ENCODE measurements at regions not wholly inside any gene's neighbourhood (a gene's known extent, or its start where the extent isn't known, plus 50 kb on each side); places are given as distances from the start of the nearest gene placed in this dataset.

DNA sequence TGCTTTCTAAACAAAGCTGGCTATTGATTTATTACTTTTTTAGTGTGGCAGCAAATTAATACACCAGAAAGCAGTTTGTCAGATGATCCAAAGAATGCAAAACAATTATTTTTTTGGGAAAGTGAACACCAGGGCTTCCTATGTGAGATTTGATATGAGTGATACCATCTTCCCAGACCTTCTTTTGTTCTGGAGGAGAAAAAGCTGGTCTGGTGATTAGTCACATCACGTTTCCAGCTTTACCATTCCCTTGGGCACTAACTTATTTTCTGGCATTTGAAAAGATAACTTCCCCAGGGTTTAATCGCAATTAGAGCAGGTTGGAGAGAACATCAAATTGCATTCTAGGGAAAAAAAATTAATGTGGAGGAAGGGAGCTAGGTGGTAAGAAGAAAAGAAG, 182.9 kb upstream of the TANK start:
- Histone ChIP-seq H3K9me3 (no peaks in the 10 kb centered on the region), H3K27ac (no peak overlapping the region), H3K4me3 (no peak overlapping the region), H3K4me1 (no peaks in the 10 kb centered on the region), H3K27me3 (no peaks in the 10 kb centered on the region), H3K36me3 (no peaks in the 10 kb centered on the region)
- DNase-seq (ENCODE audit: low spot score in 2 of 2) = no peak
- TF ChIP-seq EP300 (IDR thresholded peaks at IDR 0.05) = no peak
- no peak for TF ChIP-seq POLR2A (IDR thresholded peaks at IDR 0.05)
- TF ChIP-seq, protein P1, sequence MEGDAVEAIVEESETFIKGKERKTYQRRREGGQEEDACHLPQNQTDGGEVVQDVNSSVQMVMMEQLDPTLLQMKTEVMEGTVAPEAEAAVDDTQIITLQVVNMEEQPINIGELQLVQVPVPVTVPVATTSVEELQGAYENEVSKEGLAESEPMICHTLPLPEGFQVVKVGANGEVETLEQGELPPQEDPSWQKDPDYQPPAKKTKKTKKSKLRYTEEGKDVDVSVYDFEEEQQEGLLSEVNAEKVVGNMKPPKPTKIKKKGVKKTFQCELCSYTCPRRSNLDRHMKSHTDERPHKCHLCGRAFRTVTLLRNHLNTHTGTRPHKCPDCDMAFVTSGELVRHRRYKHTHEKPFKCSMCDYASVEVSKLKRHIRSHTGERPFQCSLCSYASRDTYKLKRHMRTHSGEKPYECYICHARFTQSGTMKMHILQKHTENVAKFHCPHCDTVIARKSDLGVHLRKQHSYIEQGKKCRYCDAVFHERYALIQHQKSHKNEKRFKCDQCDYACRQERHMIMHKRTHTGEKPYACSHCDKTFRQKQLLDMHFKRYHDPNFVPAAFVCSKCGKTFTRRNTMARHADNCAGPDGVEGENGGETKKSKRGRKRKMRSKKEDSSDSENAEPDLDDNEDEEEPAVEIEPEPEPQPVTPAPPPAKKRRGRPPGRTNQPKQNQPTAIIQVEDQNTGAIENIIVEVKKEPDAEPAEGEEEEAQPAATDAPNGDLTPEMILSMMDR (IDR thresholded peaks at IDR 0.05) = no peak
- WGBS, 2 donors = 42 to 47% methylated on average over 2 of the region's 2 CpGs

DNA sequence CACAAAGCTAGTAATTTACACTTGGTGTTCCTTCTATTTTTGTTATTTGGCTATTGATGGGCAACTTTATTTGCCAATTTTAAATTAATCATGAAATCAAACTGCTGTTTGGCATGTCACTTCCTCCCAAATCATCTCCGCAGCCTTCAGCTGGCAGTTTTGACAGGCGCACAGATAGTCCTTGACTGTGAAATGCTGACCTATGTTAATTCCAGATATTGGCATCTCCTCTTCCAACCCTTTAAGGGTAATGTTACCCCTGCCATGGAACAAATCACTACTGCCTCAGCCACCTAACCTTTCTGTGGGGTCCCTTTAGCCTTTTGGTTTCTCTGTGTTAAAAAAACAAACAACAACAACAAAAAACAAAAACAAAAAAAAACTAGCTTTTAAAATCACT, 182.4 kb upstream of the TANK start:
- Histone ChIP-seq H3K27ac (no peak overlapping the region), H3K36me3 (no peaks in the 10 kb centered on the region), H3K4me3 (no peak overlapping the region), H3K9me3 (no peaks in the 10 kb centered on the region), H3K27me3 (no peaks in the 10 kb centered on the region), H3K4me1 (no peaks in the 10 kb centered on the region)
- TF ChIP-seq, protein P1 (IDR thresholded peaks at IDR 0.05) = no peak
- TF ChIP-seq POLR2A (IDR thresholded peaks at IDR 0.05) (no peak), EP300 (IDR thresholded peaks at IDR 0.05) (no peak)
- DNase-seq (ENCODE audit: low spot score in 2 of 2) = no peak
- 90 to 100% methylated on average over 2 of the region's 2 CpGs for WGBS, 2 donors

DNA sequence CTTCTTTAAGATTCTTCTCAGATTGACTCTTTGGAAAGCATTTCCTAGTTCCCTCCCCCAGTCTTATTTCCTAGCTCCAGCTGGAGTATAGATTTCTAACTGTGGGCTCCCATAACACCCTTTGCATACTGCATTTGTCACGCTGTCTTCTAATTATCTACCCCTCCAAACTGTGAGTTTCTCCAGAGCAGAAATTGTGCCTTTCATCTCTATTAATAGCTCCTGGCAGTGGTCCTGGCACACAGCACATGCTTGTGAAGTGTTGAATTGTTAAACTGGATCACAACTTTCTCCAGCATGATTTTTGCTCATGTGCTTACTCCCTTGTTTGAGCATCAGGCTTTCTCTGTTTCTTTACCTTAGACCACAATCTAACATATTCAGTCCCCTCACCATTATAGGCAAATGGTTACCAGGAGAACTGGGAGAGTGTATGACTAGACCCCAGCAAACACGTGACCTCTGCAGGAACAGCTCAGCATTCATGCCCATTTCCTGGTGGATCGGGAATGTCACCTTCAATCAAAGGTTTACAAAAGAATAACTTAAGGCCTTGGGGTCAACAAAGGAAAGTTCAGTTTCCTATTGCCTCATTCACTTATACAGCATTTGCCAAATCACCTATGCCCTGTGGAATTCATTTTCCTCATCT, 175.7 kb upstream of the TANK start:
- Histone ChIP-seq H3K9me3 (no peaks in the 10 kb centered on the region), H3K36me3 (no peaks in the 10 kb centered on the region), H3K27me3 (no peaks in the 10 kb centered on the region), H3K4me3 (no peak overlapping the region), H3K27ac (no peak overlapping the region), H3K4me1 (peaks cover 0 to 7% (median 0%) of the 10 kb centered on the region in 4 donors)
- TF ChIP-seq POLR2A (IDR thresholded peaks at IDR 0.05) (no peak), EP300 (IDR thresholded peaks at IDR 0.05) (no peak)
- TF ChIP-seq, protein P1 (IDR thresholded peaks at IDR 0.05) = no peak
- DNase-seq (ENCODE audit: low spot score in 2 of 2) = no peak
- WGBS, 2 donors = 58 to 65% methylated on average over 3 of the region's 3 CpGs

DNA sequence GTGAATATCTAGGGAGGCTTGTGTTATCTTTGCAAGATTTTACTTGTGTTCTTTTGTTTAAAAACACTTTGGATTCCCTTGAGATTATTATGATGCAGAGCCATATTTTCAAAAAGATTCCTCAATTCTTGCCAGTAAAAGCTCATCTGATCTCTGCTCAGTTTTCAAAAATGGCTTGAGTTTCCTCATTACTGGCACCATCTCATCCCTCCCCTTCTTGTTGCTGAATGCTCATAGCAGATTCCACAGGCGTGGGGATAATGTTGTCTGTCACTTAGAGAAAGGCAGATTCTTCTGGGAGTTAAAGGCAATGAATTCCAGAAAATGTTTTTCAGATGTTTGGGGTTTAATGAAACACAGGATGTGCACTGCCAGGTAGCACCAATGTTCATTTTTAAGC, 170.4 kb upstream of the TANK start:
- peaks cover 0 to 20% (median 0%) of the 10 kb centered on the region in 4 donors for H3K4me1 ChIP-seq
- no peak for DNase-seq (ENCODE audit: low spot score in 2 of 2)
- no peak overlapping the region for H3K27ac ChIP-seq
- H3K4me3 ChIP-seq = no peak overlapping the region
- no peaks in the 10 kb centered on the region for H3K36me3 ChIP-seq
- 58 to 79% methylated on average over 1 of the region's 1 CpG for WGBS, 2 donors
- no peaks in the 10 kb centered on the region for H3K27me3 ChIP-seq
- no peak for TF ChIP-seq POLR2A (IDR thresholded peaks at IDR 0.05)
- TF ChIP-seq, protein P1 (IDR thresholded peaks at IDR 0.05) = no peak
- TF ChIP-seq EP300 (IDR thresholded peaks at IDR 0.05) = peak in 1 of 2 donors; percentile 64
- no peaks in the 10 kb centered on the region for H3K9me3 ChIP-seq

DNA sequence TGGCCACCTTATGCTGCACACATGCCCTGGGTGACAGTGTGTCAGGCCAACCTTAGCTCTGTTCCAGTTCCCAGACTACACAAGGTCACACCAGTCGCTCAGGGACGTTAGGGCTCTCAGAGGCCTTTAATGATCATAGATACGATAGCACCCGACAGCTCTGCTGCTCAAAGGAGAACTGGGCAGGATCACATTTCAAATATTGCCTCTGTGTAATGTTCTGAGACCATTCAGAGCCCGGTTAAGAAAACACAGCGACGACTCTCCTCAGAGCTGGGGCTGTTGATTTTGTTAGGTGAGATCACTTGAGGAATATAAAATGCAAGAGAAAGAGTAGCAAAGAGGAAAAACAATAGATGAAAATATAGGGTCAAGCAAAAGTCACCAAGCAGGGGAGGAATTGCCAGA, 166.6 kb upstream of the TANK start:
- DNase-seq (ENCODE audit: low spot score in 2 of 2) = no peak
- H3K27ac ChIP-seq = no peak overlapping the region
- no peak overlapping the region for H3K4me3 ChIP-seq
- peaks cover 0 to 20% (median 0%) of the 10 kb centered on the region in 4 donors for H3K4me1 ChIP-seq
- TF ChIP-seq EP300 (IDR thresholded peaks at IDR 0.05) (no peak), POLR2A (IDR thresholded peaks at IDR 0.05) (no peak)
- TF ChIP-seq, protein P1 (IDR thresholded peaks at IDR 0.05) = no peak
- no peaks in the 10 kb centered on the region for H3K9me3 ChIP-seq
- WGBS, 2 donors = 70 to 71% methylated on average over 7 of the region's 7 CpGs
- H3K27me3 ChIP-seq = no peaks in the 10 kb centered on the region
- no peaks in the 10 kb centered on the region for H3K36me3 ChIP-seq

Data from tibial nerve (tissue), 4 donors.